OCI-LY3 (cell line): ENCODE measurements at regions not wholly inside any gene's neighbourhood (a gene's known extent, or its start where the extent isn't known, plus 50 kb on each side); places are given as distances from the start of the nearest gene placed in this dataset.

Experiments used
- H2AFZ ChIP-seq: fragments of 200-600, 300-600 bp; shearing (Covaris generic); 2 replicates; pipeline ENCODE4 v1.6.0; 2014; ENCODE audit warnings: antibody characterized with exemption, low read depth, low read length
- H3K27ac ChIP-seq: fragments of 200-600, 300-600 bp; sonication (generic); 2 replicates; pipeline ENCODE4 v1.5.1; 2014; ENCODE audit warnings: mild to moderate bottlenecking, low read length, moderate library complexity, mixed read lengths
- H3K27me3 ChIP-seq: fragments of 200-600, 300-600 bp; sonication (generic); 2 replicates; pipeline ENCODE4 v1.6.1; 2014; ENCODE audit warnings: low read depth, low read length, mixed read lengths
- H3K36me3 ChIP-seq: fragments of 200-600, 300-600 bp; sonication (generic); replicated peaks from 2 replicates; pipeline ENCODE3; 2014; ENCODE audit warnings: low read depth, low read length, mixed read lengths
- H3K4me1 ChIP-seq: fragments of 300-600, 200-600 bp; sonication (generic); 2 replicates; pipeline ENCODE4 v1.6.1; 2014; ENCODE audit warnings: low read length, mixed read lengths
- H3K4me2 ChIP-seq: fragments of 200-600, 300-600 bp; sonication (generic); 2 replicates; pipeline ENCODE4 v1.6.1; 2014; ENCODE audit warnings: low read length, mixed read lengths
- H3K4me3 ChIP-seq: fragments of 300-600, 200-600 bp; sonication (generic); 2 replicates; pipeline ENCODE4 v1.5.1; 2014; ENCODE audit warnings: antibody characterized with exemption, mild to moderate bottlenecking, low read length, moderate library complexity
- H3K79me2 ChIP-seq: fragments of 300-600, 200-600 bp; shearing (Covaris generic); 2 replicates; pipeline ENCODE4 v1.6.1; 2014; ENCODE audit warnings: mild to moderate bottlenecking, low read length, mixed read lengths
- H3K9ac ChIP-seq: fragments of 300-600, 200-600 bp; shearing (Covaris generic); 2 replicates; pipeline ENCODE4 v1.6.0; 2014; ENCODE audit warnings: mild to moderate bottlenecking, low read length, moderate library complexity
- H3K9me3 ChIP-seq: fragments of 200-600, 300-600 bp; shearing (Covaris generic); 2 replicates; pipeline ENCODE4 v1.6.1; 2014; ENCODE audit warnings: low read length, mixed read lengths; ENCODE audit not compliant: insufficient read depth
- H4K20me1 ChIP-seq: fragments of 200-600, 300-600 bp; sonication (generic); 2 replicates; pipeline ENCODE4 v1.6.1; 2016; ENCODE audit warnings: low read length, mixed read lengths; ENCODE audit not compliant: insufficient read depth
- CTCF ChIP-seq: fragments of 200-600, 300-600 bp; sonication (generic); IDR thresholded peaks from 2 replicates; pipeline ENCODE4 v1.5.1; 2014; ENCODE audit warnings: antibody characterized with exemption, low read length, low read depth
- EZH2phosphoT487 ChIP-seq: fragments of 200-600 bp; shearing (Covaris generic); IDR thresholded peaks from 2 replicates; pipeline ENCODE4 v1.6.1; 2018; ENCODE audit warnings: antibody characterized with exemption, mixed run types, low read depth

GRCh38 chr5:110038297-110038997 is 348.7 kb downstream of the MAN2A1 start:
- Histone ChIP-seq H3K27me3 (no peaks in the 10 kb centered on the region), H3K27ac (no peak overlapping the region), H3K9ac (no peak overlapping the region), H3K79me2 (no peaks in the 10 kb centered on the region), H3K4me2 (no peak overlapping the region), H3K36me3 (no peaks in the 10 kb centered on the region), H4K20me1 (no peaks in the 10 kb centered on the region), H2AFZ (no peak overlapping the region), H3K4me3 (no peak overlapping the region), H3K4me1 (no peaks in the 10 kb centered on the region), H3K9me3 (no peaks in the 10 kb centered on the region)
- TF ChIP-seq CTCF: no peak
- TF ChIP-seq EZH2phosphoT487: no peak

DNA sequence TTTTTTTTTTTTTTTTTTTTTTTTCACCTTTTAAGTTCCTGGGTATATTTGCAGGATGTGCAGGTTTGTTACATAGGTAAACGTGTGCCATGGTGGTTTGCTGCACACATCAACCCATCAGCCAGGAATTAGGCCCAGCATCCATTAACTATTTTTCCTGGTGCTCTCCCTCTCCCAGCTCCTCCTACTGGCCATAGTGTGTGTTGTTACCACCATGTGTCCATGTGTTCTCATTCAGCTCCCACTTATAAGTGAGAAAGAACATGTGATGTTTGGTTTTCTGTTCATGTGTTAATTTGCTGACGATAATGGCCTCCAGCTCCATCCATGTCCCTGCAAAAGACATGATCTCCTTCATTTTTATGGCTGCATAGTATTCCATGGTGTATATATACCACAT is 350.5 kb downstream of the MAN2A1 start:
- Histone ChIP-seq H3K9ac (no peak overlapping the region), H3K27ac (no peak overlapping the region), H3K27me3 (no peaks in the 10 kb centered on the region), H4K20me1 (no peaks in the 10 kb centered on the region), H3K4me3 (no peak overlapping the region), H2AFZ (no peak overlapping the region), H3K9me3 (no peaks in the 10 kb centered on the region), H3K79me2 (no peaks in the 10 kb centered on the region), H3K4me1 (no peaks in the 10 kb centered on the region), H3K36me3 (no peaks in the 10 kb centered on the region), H3K4me2 (no peak overlapping the region)
- TF ChIP-seq CTCF (no peak), EZH2phosphoT487 (no peak)

DNA sequence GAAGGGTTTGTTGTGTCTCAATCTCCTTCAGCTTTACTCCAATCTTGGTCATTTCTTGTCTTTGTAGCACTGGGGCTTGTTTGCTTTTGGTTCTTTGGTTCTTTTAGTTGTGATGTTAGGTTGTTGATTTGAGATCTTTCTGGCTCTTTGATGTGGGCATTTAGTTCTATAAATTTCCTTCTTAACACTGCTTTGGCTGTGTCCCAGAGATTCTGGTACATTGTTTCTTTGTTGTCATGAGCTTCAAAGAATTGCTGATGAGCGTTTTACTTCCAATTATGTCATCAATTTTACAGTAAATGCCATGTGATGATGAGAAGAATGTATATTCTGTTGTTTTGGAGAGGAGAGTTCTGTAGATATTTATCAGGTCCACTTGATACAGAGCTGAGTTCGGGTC is 353.3 kb downstream of the MAN2A1 start:
- TF ChIP-seq CTCF (no peak), EZH2phosphoT487 (no peak)
- Histone ChIP-seq H3K79me2 (no peaks in the 10 kb centered on the region), H3K4me2 (no peak overlapping the region), H3K4me3 (no peak overlapping the region), H3K9ac (no peak overlapping the region), H3K27me3 (no peaks in the 10 kb centered on the region), H3K9me3 (no peaks in the 10 kb centered on the region), H4K20me1 (no peaks in the 10 kb centered on the region), H3K27ac (no peak overlapping the region), H3K4me1 (no peaks in the 10 kb centered on the region), H2AFZ (no peak overlapping the region), H3K36me3 (no peaks in the 10 kb centered on the region)

DNA sequence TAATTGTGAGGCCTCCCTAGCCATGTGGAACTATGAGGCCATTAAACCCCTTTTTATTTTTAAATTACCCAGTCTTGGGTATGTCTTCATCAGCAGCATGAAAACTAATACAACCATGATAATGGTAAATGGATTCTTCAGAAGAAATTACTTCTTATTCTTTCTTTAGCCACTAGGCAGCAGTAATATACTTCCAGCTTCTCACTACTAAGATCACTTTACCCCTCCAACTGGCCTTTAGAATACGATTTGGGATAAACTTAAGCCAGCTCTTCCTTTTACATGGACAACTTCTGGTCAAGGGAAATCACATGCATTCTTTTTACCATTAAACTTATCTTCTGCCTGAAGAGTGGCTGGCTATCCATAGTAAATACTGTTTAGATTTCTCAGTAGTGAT is 355.4 kb downstream of the MAN2A1 start:
- no peak overlapping the region for H3K27ac ChIP-seq
- H3K27me3 ChIP-seq: no peaks in the 10 kb centered on the region
- no peak overlapping the region for H3K4me2 ChIP-seq
- TF ChIP-seq CTCF: no peak; the same call in 1 of the 2 replicates
- no peak for TF ChIP-seq EZH2phosphoT487
- no peaks in the 10 kb centered on the region for H3K79me2 ChIP-seq
- H3K4me1 ChIP-seq: peaks cover 4% of the 10 kb centered on the region; the same call in 1 of the 2 replicates
- no peaks in the 10 kb centered on the region for H4K20me1 ChIP-seq
- no peak overlapping the region for H2AFZ ChIP-seq
- H3K4me3 ChIP-seq: no peak overlapping the region
- no peaks in the 10 kb centered on the region for H3K36me3 ChIP-seq
- no peak overlapping the region for H3K9ac ChIP-seq
- H3K9me3 ChIP-seq: no peaks in the 10 kb centered on the region
